SH-SY5Y (cell line): ENCODE measurements at regions not wholly inside any gene's neighbourhood (a gene's known extent, or its start where the extent isn't known, plus 50 kb on each side); places are given as distances from the start of the nearest gene placed in this dataset.

Experiments used
- GATA2 ChIP-seq: IDR thresholded peaks from 2 replicates; pipeline ENCODE4 v1.6.1; 2011; ENCODE audit warnings: mild to moderate bottlenecking, low read depth, low read length
- GATA3 ChIP-seq: IDR thresholded peaks from 2 replicates; pipeline ENCODE4 v1.6.1; 2011; ENCODE audit warnings: low read depth, mild to moderate bottlenecking, low read length, moderate library complexity

GRCh38 chr4:173684223-173684622 is 154.2 kb upstream of the HAND2 start:
- no peak for TF ChIP-seq GATA3
- TF ChIP-seq GATA2: no peak
